ENCODE measurements at regions not wholly inside any gene's neighbourhood (a gene's known extent, or its start where the extent isn't known, plus 50 kb on each side); places are given as distances from the start of the nearest gene placed in this dataset.

DNA sequence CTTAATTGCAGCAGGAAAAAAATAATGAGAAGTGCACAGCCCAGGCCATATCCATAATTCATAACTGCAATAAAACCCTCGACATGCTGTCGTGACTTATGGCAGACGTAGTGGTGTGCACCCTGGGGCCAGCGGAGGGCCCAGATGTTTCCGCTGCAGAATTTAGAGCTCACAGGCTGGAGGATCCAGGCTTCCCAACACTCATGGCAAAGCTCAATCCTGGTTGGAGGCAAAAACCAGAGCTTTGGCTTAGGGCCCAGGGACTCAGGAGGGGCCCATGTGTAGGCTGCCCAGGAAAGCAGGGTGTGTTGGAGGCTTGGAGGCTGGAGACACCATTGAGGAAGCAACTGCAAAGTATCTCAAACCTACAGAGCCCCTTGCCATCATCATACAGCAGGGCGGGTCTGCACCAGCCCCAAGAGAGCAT, 68.7 kb downstream of the SERPINA3 start:
- TF ChIP-seq CTCF (IDR thresholded peaks at IDR 0.05; ENCODE audit: insufficient read depth, low read depth, low read length) = no peak
- H3K36me3 ChIP-seq (ENCODE audit: control insufficient read depth, insufficient read depth, low read length) = no peaks in the 10 kb centered on the region
- ChIA-PET POLR2A (no interaction called here), CTCF (interaction anchor here (1.2 kb wide), 1 partner anchor 26 kb away, joined by 4 read pairs; no protein-coding TSS in a partner anchor)
- DNase-seq (ENCODE audit: low read depth) = no peak
- no peaks in the 10 kb centered on the region for H3K27me3 ChIP-seq (ENCODE audit: control insufficient read depth, insufficient read depth, low read length)
- H3K4me3 ChIP-seq (ENCODE audit: low read depth, low read length) = no peak overlapping the region

- Histone ChIP-seq H3K27me3 (ENCODE audit: control insufficient read depth, insufficient read depth, low read length) (no peaks in the 10 kb centered on the region), H3K36me3 (ENCODE audit: control insufficient read depth, insufficient read depth, low read length) (no peaks in the 10 kb centered on the region), H3K4me3 (ENCODE audit: low read depth, low read length) (no peak overlapping the region)
- CTCF ChIA-PET = interaction anchor here (0.8 to 1.3 kb wide), 3 partner anchors 8 to 27 kb away, joined by 3 to 4 read pairs (median 4); no protein-coding TSS in a partner anchor
- no peak for TF ChIP-seq CTCF (IDR thresholded peaks at IDR 0.05; ENCODE audit: insufficient read depth, low read depth, low read length)
- POLR2A ChIA-PET = no interaction called here
- no peak for DNase-seq (ENCODE audit: low read depth)
These were observed 68.0 kb downstream of the SERPINA3 start for GRCh38 chr14:94679937-94680861.

DNA sequence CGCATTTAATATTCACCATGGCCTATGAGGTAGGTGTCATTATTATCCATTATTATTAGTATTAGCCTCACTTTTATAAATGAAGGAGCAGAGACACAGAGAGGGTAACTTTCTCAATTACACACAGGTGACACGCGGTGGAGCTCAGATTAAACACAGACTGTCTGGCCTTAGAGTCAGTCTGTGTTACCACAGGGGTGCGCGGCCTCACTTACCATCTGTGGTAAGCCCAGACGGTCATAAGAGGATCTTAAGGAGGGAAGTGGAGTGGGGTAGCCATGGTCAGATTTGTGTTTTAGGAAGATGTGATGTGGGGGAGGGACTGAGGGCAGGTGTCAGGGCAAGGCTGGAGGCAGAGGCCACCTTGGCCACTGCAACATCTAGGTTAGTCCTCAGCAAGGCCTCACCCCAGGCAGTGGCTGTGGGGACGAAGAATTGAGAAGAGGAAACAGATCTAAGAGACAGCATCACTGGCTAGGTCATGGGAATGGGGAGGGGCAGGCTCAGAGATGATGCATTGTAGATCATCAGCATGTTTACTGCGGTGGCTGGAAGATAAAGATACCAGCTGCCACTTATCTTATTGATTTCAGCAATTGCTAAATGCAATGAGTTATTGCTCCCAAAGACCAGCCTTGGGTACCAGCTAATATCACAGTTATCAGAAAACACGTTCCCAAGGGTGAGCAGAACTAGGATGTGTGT, 67.1 kb downstream of the SERPINA3 start:
- DNase-seq (ENCODE audit: low read depth) = no peak
- no peak for TF ChIP-seq CTCF (IDR thresholded peaks at IDR 0.05; ENCODE audit: insufficient read depth, low read depth, low read length)
- ChIA-PET POLR2A (no interaction called here), CTCF (interaction anchor here (0.8 to 1.9 kb wide), 7 partner anchors 9 to 747 kb away, joined by 3 to 7 read pairs (median 3); no protein-coding TSS in a partner anchor)
- no peaks in the 10 kb centered on the region for H3K36me3 ChIP-seq (ENCODE audit: control insufficient read depth, insufficient read depth, low read length)
- no peaks in the 10 kb centered on the region for H3K27me3 ChIP-seq (ENCODE audit: control insufficient read depth, insufficient read depth, low read length)
- no peak overlapping the region for H3K4me3 ChIP-seq (ENCODE audit: low read depth, low read length)

DNA sequence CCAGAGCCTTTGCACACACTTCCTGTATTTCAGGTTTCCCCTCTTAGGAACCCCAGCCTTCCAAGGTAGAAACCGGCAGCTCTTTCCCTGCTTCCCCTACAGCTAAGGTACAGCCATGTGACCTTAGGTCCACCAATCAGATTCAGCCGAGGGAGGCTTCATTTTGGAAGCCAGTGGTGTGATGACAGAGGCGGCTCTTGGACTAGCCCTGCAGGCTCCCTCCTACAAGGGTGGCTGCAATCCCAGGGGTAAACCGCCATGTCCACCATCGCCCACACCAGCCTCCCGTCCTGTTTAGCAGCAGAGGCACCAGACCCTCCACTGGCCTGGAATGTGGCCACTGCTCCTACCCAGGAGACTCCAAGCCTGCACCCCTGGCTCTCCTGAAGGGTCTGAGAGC, 65.6 kb downstream of the SERPINA3 start:
- CTCF ChIA-PET = interaction anchor here (1.2 to 1.9 kb wide), 3 partner anchors 11 to 61 kb away, joined by 3 to 7 read pairs (median 3); no protein-coding TSS in a partner anchor
- H3K4me3 ChIP-seq (ENCODE audit: low read depth, low read length) = no peak overlapping the region
- no peaks in the 10 kb centered on the region; the same call in 1 of the 2 replicates for H3K27me3 ChIP-seq (ENCODE audit: control insufficient read depth, insufficient read depth, low read length)
- H3K36me3 ChIP-seq (ENCODE audit: control insufficient read depth, insufficient read depth, low read length) = no peaks in the 10 kb centered on the region
- no peak for TF ChIP-seq CTCF (IDR thresholded peaks at IDR 0.05; ENCODE audit: insufficient read depth, low read depth, low read length)
- POLR2A ChIA-PET = no interaction called here
- no peak for DNase-seq (ENCODE audit: low read depth)

GRCh38 chr14:94677213-94677612, 65.0 kb downstream of the SERPINA3 start:
- H3K36me3 ChIP-seq (ENCODE audit: control insufficient read depth, insufficient read depth, low read length) = no peaks in the 10 kb centered on the region
- no peak for TF ChIP-seq CTCF (IDR thresholded peaks at IDR 0.05; ENCODE audit: insufficient read depth, low read depth, low read length)
- POLR2A ChIA-PET = no interaction called here
- H3K4me3 ChIP-seq (ENCODE audit: low read depth, low read length) = no peak overlapping the region
- DNase-seq (ENCODE audit: low read depth) = no peak
- no peaks in the 10 kb centered on the region; the same call in 1 of the 2 replicates for H3K27me3 ChIP-seq (ENCODE audit: control insufficient read depth, insufficient read depth, low read length)
- CTCF ChIA-PET = interaction anchor here (1.9 kb wide), 1 partner anchor 11 kb away, joined by 7 read pairs; no protein-coding TSS in a partner anchor
